Naive B cell (primary cell): ENCODE measurements at regions not wholly inside any gene's neighbourhood (a gene's known extent, or its start where the extent isn't known, plus 50 kb on each side); places are given as distances from the start of the nearest gene placed in this dataset.
A peak's percentile ranks its signal among the peaks of the same experiment; 100 is the strongest.
"Not testable (repeated sequence)": the region's sequence is repeated elsewhere in the genome, so short reads cannot be mapped to it uniquely, and the experiment has no call there.

Experiments used
- ATAC-seq, 2 donors: fragments of 150-1000 bp; cut with Tn5 transposase; 2 replicates each; pipeline ENCODE4 v1.10.0; 2021; ENCODE audit warnings: low read depth in 2 of 2, mild to moderate bottlenecking in 2 of 2, moderate library complexity in 2 of 2
- DNase-seq: peaks from one replicate; pipeline ENCODE4 v3.0.0; 2022
- H3K27ac Mint-ChIP-seq, 6 donors: one replicate each; pipeline ENCODE4 v1.8.0; 2020 to 2022; ENCODE audit warnings: mild to moderate bottlenecking in 6 of 6, mixed read lengths in 6 of 6, moderate library complexity in 5 of 6, inconsistent platforms in 2 of 6
- H3K27me3 Mint-ChIP-seq, 3 donors: one replicate each; pipeline ENCODE4 v1.8.0; 2021 to 2022; ENCODE audit warnings: mixed read lengths in 3 of 3, mild to moderate bottlenecking in 1 of 3
- H3K36me3 Mint-ChIP-seq, 2 donors: one replicate each; pipeline ENCODE4 v1.8.0; 2020 to 2022; ENCODE audit warnings: mixed read lengths in 2 of 2, inconsistent platforms in 1 of 2, mild to moderate bottlenecking in 1 of 2
- H3K4me1 Mint-ChIP-seq, 3 donors: one replicate each; pipeline ENCODE4 v1.8.0; 2020 to 2022; ENCODE audit warnings: mixed read lengths in 3 of 3, inconsistent platforms in 1 of 3, mild to moderate bottlenecking in 1 of 3, moderate library complexity in 1 of 3
- H3K4me3 Mint-ChIP-seq, 8 donors: one replicate each; pipeline ENCODE4 v1.8.0; 2020 to 2022; ENCODE audit warnings: mild to moderate bottlenecking in 8 of 8, mixed read lengths in 8 of 8, moderate library complexity in 8 of 8, inconsistent platforms in 2 of 8
- H3K9me3 Mint-ChIP-seq, 7 donors: one replicate each; pipeline ENCODE4 v1.8.0; 2020 to 2022; ENCODE audit warnings: mixed read lengths in 7 of 7, mild to moderate bottlenecking in 5 of 7, inconsistent platforms in 2 of 7, moderate library complexity in 1 of 7

DNA sequence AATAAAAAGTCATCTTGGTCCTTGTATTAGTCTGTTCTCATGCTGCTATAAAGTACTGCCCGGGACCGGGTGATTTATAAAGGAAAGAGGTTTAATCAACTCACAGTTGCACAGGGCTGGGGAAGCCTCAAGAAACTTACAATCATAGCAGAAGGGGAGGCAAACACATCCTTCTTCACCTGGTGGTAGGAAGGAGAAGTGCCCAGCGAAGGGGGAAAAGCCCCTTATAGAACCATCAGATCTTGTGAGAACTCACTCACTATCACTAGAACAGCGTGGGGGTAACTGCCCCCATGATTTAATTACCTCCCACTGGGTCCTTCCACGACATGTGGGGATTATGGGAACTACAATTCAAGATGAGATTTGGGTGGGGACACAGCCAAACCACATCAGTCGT is 215.0 kb downstream of the CDRT15L2 start:
- DNase-seq, H3K4me1 Mint-ChIP-seq, H3K27me3 Mint-ChIP-seq, H3K27ac Mint-ChIP-seq, H3K4me3 Mint-ChIP-seq, H3K9me3 Mint-ChIP-seq, ATAC-seq, H3K36me3 Mint-ChIP-seq: not testable (repeated sequence)

DNA sequence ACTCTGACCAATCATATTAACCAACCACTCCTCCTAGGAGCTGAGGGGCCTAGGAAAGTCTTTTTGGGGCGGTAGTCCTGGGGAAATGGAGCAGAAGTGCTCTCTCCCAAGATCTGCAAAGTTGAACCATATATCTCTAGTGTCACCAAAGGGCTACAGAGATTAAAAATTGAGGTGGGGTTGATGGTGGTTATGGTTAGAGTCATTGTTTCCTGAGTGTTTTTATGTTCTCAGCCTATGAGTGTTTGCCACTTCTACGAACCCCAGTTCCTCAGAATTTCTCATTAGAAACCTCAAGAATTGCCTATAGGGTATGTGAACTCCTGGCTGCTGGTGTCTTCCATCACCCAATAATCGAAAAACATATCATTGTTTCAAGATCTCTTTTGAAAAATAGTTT is 217.8 kb downstream of the CDRT15L2 start:
- H3K36me3 Mint-ChIP-seq, result no peaks in the 10 kb centered on the region
- no peaks in the 10 kb centered on the region for H3K9me3 Mint-ChIP-seq
- peaks cover 0 to 3% (median 0%) of the 10 kb centered on the region in 3 donors for H3K4me1 Mint-ChIP-seq
- peaks cover 0 to 8% (median 0%) of the 10 kb centered on the region in 3 donors for H3K27me3 Mint-ChIP-seq
- no peak for ATAC-seq
- H3K4me3 Mint-ChIP-seq, result no peak overlapping the region
- no peak for DNase-seq
- no peak overlapping the region for H3K27ac Mint-ChIP-seq

DNA sequence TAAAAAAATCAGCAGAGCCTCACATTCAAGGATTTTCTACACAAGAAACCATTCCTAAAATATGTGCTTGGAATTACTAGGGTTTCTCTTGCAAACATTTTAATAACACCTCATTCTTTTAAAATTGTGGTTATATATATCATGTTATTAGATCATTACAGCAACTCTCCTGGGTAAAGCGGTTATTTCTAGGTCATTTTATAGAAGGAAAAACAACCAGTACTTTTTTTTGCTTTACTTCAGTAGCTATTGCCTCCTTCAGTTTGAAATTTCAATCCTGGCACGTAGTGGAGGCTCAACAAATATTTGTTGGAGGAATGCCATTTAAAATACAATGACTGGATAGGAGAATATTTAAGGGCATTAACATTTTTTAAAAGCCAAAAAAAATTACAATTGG is 220.6 kb downstream of the CDRT15L2 start:
- Mint-ChIP-seq H3K9me3 (no peaks in the 10 kb centered on the region), H3K4me3 (no peak overlapping the region), H3K36me3 (no peaks in the 10 kb centered on the region), H3K27me3 (peaks cover 0 to 8% (median 0%) of the 10 kb centered on the region in 3 donors), H3K4me1 (peaks cover 0 to 7% (median 0%) of the 10 kb centered on the region in 3 donors), H3K27ac (no peak overlapping the region)
- ATAC-seq (no peak), DNase-seq (no peak)

DNA sequence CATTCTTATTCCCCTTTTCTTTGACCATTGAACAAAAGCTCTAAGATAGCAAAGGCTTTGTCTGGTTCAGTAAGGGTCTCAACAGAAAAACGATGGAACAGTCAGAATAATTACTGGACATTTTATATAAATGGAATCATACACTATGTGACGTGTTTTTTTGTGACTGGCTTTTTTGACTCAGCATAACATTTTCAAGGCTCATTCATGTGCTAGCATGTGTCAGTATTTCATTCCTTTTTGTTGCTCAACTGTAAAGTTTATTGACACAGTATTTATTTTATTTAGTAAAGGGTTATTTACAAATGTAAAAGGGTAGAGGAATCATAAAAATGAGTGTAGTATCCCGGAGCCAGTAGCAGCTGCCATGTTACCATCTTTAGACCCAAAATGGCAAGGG is 226.2 kb downstream of the CDRT15L2 start:
- H3K9me3 Mint-ChIP-seq, result peaks cover 0 to 10% (median 4%) of the 10 kb centered on the region in 7 donors
- H3K4me1 Mint-ChIP-seq, result peaks cover 0 to 9% (median 0%) of the 10 kb centered on the region in 3 donors
- H3K36me3 Mint-ChIP-seq, result peaks cover 0 to 6% of the 10 kb centered on the region in 2 donors
- H3K27ac Mint-ChIP-seq, result peak overlapping the region in 1 of 6 donors; percentile 85
- H3K4me3 Mint-ChIP-seq, result no peak overlapping the region
- DNase-seq, result no peak
- peaks cover 0 to 18% (median 0%) of the 10 kb centered on the region in 3 donors for H3K27me3 Mint-ChIP-seq
- no peak for ATAC-seq

DNA sequence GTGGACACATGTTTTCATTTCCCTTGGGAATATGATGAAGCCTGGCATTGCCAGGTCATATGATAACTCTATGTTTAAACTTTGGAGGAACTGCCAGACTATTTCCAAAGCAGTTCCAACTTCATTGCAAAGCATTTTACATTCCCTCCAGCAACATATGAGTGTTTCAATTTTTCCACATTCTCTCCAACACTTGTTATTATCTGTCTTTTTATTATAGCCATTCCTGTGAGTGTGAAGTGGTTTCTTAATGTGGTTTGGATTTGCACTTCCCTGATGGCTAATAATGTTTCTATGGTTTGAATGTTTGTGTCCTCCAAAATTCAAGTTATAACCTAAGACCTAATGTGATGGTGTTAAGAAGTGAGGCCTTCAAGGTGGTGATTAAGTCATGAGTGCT is 228.0 kb downstream of the CDRT15L2 start:
- not testable (repeated sequence) for H3K4me1 Mint-ChIP-seq, ATAC-seq, H3K27ac Mint-ChIP-seq, H3K4me3 Mint-ChIP-seq, H3K36me3 Mint-ChIP-seq, DNase-seq
- peaks cover 0 to 10% (median 4%) of the 10 kb centered on the region in 7 donors for H3K9me3 Mint-ChIP-seq
- peaks cover 0 to 25% (median 2%) of the 10 kb centered on the region in 3 donors for H3K27me3 Mint-ChIP-seq

DNA sequence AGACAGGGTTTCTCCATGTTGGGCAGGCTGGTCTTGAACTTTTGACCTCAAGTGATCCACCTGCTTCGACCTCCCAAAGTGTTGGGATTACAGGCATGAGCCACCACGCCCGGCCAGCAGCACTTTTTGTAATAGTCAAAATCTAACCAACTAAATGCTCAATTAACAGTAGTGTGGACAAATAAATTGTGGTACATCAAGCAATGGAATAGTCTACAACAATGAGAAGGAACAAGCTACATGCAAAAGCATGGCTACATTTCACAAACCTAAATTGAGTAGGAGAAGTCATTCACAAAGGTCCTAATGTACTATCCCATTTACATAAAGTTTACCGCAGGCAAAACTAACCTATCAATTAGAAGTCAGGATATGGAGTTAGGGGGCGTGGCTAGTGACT is 227.4 kb downstream of the USP22 start:
- not testable (repeated sequence) for DNase-seq, H3K36me3 Mint-ChIP-seq, H3K4me1 Mint-ChIP-seq, ATAC-seq, H3K9me3 Mint-ChIP-seq
- Mint-ChIP-seq H3K27me3 (peaks cover 16 to 40% (median 25%) of the 10 kb centered on the region in 3 donors), H3K4me3 (peak overlapping the region in 1 of 8 donors; percentile 16), H3K27ac (peak overlapping the region in 1 of 6 donors; percentile 63)

DNA sequence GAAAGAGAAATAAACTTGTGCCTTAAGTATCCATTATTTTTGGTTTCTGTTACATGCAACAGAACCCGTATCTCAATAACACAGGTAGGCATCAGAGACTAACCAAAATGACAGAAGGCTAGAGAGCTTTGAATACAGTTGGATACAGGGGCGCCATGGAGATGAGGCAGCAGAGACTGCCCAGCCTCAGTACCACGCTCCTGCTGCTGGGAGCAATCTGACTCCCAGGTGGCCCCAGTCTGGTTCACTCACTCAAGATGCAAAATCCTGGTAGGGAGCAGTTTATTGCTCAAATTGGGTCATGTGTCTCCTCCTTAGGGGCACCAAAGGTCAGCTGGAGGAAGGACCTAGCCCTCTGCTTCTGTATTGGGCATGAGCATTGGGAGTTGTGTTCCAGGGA is 218.9 kb downstream of the USP22 start:
- H3K27me3 Mint-ChIP-seq, result peaks cover 8 to 22% (median 13%) of the 10 kb centered on the region in 3 donors
- ATAC-seq (no peak), DNase-seq (no peak)
- no peaks in the 10 kb centered on the region for H3K4me1 Mint-ChIP-seq
- H3K4me3 Mint-ChIP-seq, result no peak overlapping the region
- H3K36me3 Mint-ChIP-seq, result no peaks in the 10 kb centered on the region
- H3K27ac Mint-ChIP-seq, result no peak overlapping the region
- peaks cover 0 to 10% (median 1%) of the 10 kb centered on the region in 7 donors for H3K9me3 Mint-ChIP-seq

DNA sequence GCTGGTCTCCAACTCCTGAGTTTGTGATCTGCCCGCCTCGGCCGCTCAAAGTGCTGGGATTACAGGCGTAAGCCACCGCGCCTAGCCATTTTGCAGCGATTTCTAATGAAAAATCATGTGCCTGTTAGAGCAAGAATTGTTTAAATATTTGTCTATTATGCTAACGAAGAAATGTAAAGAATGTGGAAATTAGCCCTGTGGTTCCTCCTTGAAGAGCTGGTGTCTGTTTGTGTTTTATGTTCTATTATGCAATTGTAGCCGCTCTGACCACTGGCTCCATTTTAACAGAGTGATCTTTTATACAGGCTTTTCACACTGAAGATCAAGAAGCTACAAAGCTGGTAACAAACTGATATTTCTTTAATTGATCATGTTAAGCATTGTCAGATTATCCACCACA is 217.3 kb downstream of the USP22 start:
- DNase-seq, result no peak
- Mint-ChIP-seq H3K27me3 (peaks cover 14 to 29% (median 21%) of the 10 kb centered on the region in 3 donors), H3K9me3 (peaks cover 0 to 9% (median under 1%) of the 10 kb centered on the region in 7 donors), H3K36me3 (no peaks in the 10 kb centered on the region), H3K4me1 (no peaks in the 10 kb centered on the region), H3K4me3 (no peak overlapping the region), H3K27ac (peak overlapping the region in 1 of 6 donors; percentile 60)
- ATAC-seq, result no peak

DNA sequence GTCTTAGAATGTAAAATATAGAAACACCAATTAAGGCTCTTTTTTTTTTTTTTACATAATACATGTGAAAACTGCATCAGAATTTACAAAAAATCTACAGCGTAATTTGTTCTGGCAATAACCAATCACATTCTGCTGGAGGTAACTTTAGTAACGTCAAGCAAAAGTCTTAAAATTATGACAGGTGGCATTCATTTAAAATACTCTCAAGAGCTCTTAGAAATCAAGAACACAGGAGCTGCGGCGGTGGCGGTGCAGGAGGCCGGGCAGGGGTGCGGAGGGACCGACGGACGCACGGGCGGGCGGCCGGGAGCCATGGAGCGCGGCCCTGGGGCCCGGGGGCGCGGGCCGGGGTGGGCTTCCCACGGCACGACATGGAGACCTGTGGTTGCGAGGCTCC is 202.4 kb downstream of the USP22 start:
- not testable (repeated sequence) for H3K9me3 Mint-ChIP-seq, DNase-seq, H3K36me3 Mint-ChIP-seq
- H3K4me3 Mint-ChIP-seq, result peak overlapping the region; percentile 50 to 89 (median 76)
- H3K27ac Mint-ChIP-seq, result peak overlapping the region in 1 of 6 donors; percentile 71
- ATAC-seq, result peak in 1 of 2 donors; percentile 17
- peaks cover 8 to 17% (median 11%) of the 10 kb centered on the region in 3 donors for H3K27me3 Mint-ChIP-seq
- H3K4me1 Mint-ChIP-seq, result peaks cover 8 to 15% (median 9%) of the 10 kb centered on the region in 3 donors

DNA sequence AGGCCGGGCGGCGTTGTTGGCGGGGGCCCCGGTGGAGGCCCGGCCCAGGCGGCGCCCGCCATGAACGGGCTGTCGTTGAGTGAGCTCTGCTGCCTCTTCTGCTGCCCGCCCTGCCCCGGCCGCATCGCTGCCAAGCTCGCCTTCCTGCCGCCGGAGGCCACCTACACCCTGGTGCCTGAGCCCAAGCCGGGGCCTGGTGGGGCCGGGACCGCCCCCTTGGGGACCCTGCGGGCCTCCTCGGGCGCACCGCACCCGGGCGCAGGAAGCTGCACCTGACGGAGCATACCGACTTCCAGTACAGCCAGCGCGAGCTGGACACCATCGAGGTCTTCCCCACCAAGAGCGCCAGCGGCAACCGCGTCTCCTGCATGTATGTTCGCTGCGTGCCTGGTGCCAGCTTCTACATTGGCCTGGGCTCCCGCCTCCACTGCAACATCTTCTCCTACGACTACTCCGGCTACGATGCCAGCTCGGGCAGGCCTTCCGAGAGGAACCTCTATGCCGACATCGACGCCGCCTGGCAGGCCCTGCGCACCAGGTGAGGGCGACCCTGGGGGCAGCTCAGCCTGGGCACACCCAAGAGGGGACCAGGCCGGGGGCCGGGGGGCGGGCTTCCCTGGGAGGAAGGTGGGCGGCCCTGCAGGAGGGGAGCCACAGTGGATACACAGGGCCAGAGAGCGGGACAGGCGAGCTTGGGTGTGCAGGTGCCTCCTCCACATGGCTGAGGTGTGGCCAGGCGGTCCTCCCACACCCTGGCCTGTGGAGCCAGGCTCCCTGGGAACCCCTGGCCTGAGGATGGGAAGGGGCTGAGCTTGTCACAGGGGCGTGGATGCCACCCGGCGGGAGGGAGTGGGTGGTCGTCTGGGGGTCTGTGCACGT is 201.6 kb downstream of the USP22 start:
- DNase-seq (peak; percentile 16), ATAC-seq (peak in 1 of 2 donors; percentile 26)
- H3K9me3 Mint-ChIP-seq, H3K36me3 Mint-ChIP-seq, H3K27ac Mint-ChIP-seq: not testable (repeated sequence)
- peaks cover 8 to 15% (median 9%) of the 10 kb centered on the region in 3 donors for H3K4me1 Mint-ChIP-seq
- peaks cover 9 to 17% (median 11%) of the 10 kb centered on the region in 3 donors for H3K27me3 Mint-ChIP-seq
- H3K4me3 Mint-ChIP-seq, result peak overlapping the region; percentile 60 to 91 (median 78)

DNA sequence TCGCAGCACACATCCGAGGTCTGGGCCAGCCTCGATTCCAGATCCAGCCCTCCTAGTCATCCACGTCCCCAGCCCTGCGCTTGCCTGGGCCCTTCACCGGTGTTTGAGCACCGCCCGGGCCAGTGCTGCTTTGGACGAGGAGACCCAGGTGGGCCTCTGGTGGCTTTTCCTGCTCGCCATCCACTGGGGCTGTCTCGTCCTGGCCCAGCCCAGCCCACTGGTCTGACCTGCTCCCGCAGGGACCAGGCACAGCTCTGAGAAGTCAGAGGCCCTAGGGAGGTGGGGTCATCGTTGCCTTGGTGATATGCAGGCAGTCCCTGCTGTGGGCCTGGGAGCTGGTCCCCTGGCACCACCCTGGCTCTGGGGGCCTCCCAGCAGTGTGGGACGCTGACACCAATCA is 200.8 kb downstream of the USP22 start:
- H3K9me3 Mint-ChIP-seq, DNase-seq, H3K36me3 Mint-ChIP-seq, H3K27ac Mint-ChIP-seq, ATAC-seq: not testable (repeated sequence)
- Mint-ChIP-seq H3K27me3 (peaks cover 11 to 17% (median 12%) of the 10 kb centered on the region in 3 donors), H3K4me1 (peaks cover 8 to 15% (median 9%) of the 10 kb centered on the region in 3 donors), H3K4me3 (peak overlapping the region in 2 of 8 donors; percentile 55 to 58)

DNA sequence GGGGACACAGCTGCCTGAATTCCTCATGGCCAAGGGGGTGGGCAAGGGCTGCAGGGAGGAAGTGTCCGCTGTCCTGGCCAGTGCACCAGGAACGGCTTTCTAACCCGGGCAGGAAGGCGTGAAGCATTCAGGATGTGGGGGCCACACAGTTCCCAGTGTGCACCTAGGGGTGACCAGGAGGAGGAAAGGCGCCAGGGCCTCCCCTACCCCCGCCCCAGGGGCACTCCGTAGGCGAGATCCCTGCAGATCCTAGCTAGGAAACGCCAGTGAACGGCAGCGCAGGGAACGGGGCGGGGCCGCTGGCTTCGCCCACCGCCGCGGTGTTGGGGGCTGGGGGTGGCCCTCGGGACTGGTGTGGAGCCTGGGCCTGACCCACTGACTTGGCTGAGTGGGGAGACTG is 199.6 kb downstream of the USP22 start:
- Mint-ChIP-seq H3K27me3 (peaks cover 12 to 17% (median 17%) of the 10 kb centered on the region in 3 donors), H3K4me3 (peak overlapping the region in 6 of 8 donors; percentile 18 to 80 (median 61)), H3K4me1 (peaks cover 8 to 15% (median 9%) of the 10 kb centered on the region in 3 donors)
- H3K36me3 Mint-ChIP-seq, H3K9me3 Mint-ChIP-seq, DNase-seq, H3K27ac Mint-ChIP-seq, ATAC-seq: not testable (repeated sequence)

DNA sequence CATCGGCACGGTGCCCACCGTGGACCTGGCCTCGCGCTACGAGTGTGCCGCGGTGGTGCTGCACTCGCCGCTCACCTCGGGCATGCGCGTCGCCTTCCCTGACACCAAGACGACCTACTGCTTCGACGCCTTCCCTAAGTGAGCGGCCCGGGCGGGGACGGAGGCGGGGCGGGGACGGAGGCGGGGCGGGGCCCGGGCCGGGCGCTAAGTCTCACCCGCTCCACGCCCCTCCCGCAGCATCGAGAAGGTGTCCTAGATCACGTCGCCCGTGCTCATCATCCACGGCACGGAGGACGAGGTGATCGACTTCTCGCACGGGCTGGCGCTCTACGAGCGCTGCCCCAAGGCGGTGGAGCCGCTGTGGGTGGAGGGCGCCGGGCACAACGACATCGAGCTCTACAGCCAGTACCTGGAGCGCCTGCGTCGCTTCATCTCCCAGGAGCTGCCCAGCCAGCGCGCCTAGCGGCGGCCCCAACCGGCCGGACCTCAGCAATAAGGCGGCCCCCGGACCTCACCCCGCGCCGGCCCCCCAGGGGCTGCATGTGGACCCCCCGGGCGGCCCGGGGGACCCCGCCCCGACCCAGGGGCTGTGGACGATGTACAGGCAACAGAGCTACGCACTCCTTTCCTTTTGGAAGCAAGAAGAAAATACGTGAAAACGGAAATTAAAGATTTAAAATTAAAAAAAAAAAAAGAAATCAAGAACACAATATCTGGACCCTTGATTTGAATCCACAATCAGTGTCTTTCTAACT is 198.8 kb downstream of the USP22 start:
- not testable (repeated sequence) for H3K9me3 Mint-ChIP-seq, H3K27ac Mint-ChIP-seq, H3K36me3 Mint-ChIP-seq
- DNase-seq, result peak; percentile 39
- Mint-ChIP-seq H3K4me1 (peaks cover 8 to 15% (median 9%) of the 10 kb centered on the region in 3 donors), H3K27me3 (peaks cover 15 to 17% (median 17%) of the 10 kb centered on the region in 3 donors), H3K4me3 (peak overlapping the region; percentile 24 to 79 (median 64))
- peak; percentile 86 to 94 for ATAC-seq
